H1 (cell line): ENCODE measurements at regions not wholly inside any gene's neighbourhood (a gene's known extent, or its start where the extent isn't known, plus 50 kb on each side); places are given as distances from the start of the nearest gene placed in this dataset.

Experiments used
- CEBPB ChIP-seq: IDR thresholded peaks from 2 replicates; pipeline ENCODE4 v1.6.1; 2012; ENCODE audit warnings: low read depth, low read length
- EZH2 ChIP-seq: fragments of 200-600 bp; sonication (generic); IDR thresholded peaks from 2 replicates; pipeline ENCODE4 v1.7.1; 2012; ENCODE audit warnings: low read depth, mild to moderate bottlenecking, moderate library complexity, low read length, inconsistent platforms; ENCODE audit not compliant: severe bottlenecking
- JUN ChIP-seq: IDR thresholded peaks from 2 replicates; pipeline ENCODE4 v1.6.1; 2011; ENCODE audit warnings: low read depth, mild to moderate bottlenecking, improper control_type of control experiment, low read length
- KDM5A ChIP-seq: fragments of 200-600 bp; IDR thresholded peaks from 2 replicates; pipeline ENCODE4 v1.7.1; 2012; ENCODE audit warnings: mild to moderate bottlenecking, low read length, inconsistent platforms, mixed read lengths
- PHF8 ChIP-seq: fragments of 200-600 bp; sonication (generic); conservative IDR thresholded peaks from 2 replicates; pipeline ENCODE4 v1.7.1; 2012; ENCODE audit warnings: low read depth, mild to moderate bottlenecking, inconsistent platforms, low read length, moderate library complexity
- POLR2AphosphoS5 ChIP-seq: IDR thresholded peaks from 2 replicates; pipeline ENCODE4 v1.6.1; 2011; ENCODE audit warnings: low read depth, low read length
- SP2 ChIP-seq: IDR thresholded peaks from 2 replicates; pipeline ENCODE4 v1.6.1; 2012; ENCODE audit warnings: mild to moderate bottlenecking, low read length, inconsistent platforms
- TEAD4 ChIP-seq: IDR thresholded peaks from 2 replicates; pipeline ENCODE4 v1.6.1; 2012; ENCODE audit warnings: low read depth, low read length, inconsistent platforms, mixed read lengths
- TF ChIP-seq, protein P1 (sequence below): IDR thresholded peaks from 2 replicates; pipeline ENCODE4 v1.6.1; 2012; ENCODE audit warnings: low read length, inconsistent platforms
- TF ChIP-seq, protein P2 (sequence below), 3 experiments: IDR thresholded peaks; 1 replicate in 2 of 3; 2 replicates in 1 of 3; pipeline versions ENCODE4 v1.5.1 to v1.6.1; 2011; ENCODE audit warnings: low read length in 3 of 3, mild to moderate bottlenecking in 3 of 3, inconsistent platforms in 2 of 3, low read depth in 1 of 3, moderate library complexity in 1 of 3; ENCODE audit not compliant: insufficient read depth in 1 of 3; ENCODE audit errors: control extremely low read depth in 1 of 3

DNA sequence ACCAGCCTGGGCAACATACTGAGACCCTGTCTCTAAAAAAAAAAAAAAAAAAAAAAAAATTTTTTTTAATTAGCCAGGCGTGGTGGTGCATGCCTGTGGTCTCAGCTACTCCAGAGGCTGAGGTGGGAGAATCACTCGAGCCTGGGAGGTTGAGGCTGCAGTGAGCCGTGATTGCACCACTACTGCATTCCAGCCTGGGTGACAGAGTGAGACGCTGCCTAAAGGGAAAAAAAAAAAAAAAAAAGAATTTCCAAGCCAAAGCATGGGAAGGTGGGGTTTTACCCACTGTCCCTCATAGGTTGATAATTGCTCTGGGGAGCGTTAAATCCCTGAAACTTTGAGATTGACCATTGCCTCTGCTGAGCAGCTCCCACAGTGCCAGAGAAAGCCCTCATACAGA lies 427.5 kb downstream of the BCOR start:
- no peak for TF ChIP-seq POLR2AphosphoS5
- TF ChIP-seq SP2 = no peak
- TF ChIP-seq, protein P1, sequence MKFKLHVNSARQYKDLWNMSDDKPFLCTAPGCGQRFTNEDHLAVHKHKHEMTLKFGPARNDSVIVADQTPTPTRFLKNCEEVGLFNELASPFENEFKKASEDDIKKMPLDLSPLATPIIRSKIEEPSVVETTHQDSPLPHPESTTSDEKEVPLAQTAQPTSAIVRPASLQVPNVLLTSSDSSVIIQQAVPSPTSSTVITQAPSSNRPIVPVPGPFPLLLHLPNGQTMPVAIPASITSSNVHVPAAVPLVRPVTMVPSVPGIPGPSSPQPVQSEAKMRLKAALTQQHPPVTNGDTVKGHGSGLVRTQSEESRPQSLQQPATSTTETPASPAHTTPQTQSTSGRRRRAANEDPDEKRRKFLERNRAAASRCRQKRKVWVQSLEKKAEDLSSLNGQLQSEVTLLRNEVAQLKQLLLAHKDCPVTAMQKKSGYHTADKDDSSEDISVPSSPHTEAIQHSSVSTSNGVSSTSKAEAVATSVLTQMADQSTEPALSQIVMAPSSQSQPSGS = no peak
- TF ChIP-seq CEBPB = no peak
- TF ChIP-seq, protein P2, sequence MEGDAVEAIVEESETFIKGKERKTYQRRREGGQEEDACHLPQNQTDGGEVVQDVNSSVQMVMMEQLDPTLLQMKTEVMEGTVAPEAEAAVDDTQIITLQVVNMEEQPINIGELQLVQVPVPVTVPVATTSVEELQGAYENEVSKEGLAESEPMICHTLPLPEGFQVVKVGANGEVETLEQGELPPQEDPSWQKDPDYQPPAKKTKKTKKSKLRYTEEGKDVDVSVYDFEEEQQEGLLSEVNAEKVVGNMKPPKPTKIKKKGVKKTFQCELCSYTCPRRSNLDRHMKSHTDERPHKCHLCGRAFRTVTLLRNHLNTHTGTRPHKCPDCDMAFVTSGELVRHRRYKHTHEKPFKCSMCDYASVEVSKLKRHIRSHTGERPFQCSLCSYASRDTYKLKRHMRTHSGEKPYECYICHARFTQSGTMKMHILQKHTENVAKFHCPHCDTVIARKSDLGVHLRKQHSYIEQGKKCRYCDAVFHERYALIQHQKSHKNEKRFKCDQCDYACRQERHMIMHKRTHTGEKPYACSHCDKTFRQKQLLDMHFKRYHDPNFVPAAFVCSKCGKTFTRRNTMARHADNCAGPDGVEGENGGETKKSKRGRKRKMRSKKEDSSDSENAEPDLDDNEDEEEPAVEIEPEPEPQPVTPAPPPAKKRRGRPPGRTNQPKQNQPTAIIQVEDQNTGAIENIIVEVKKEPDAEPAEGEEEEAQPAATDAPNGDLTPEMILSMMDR (IDR thresholded peaks at IDR 0.05; ENCODE audit: control extremely low read depth in 1 of 3, insufficient read depth in 1 of 3, low read depth in 1 of 3, low read length in 3 of 3) = no peak
- no peak for TF ChIP-seq JUN
- no peak for TF ChIP-seq TEAD4
- no peak for TF ChIP-seq PHF8
- no peak for TF ChIP-seq KDM5A
- TF ChIP-seq EZH2 = no peak
